ENCODE measurements at regions not wholly inside any gene's neighbourhood (a gene's known extent, or its start where the extent isn't known, plus 50 kb on each side); places are given as distances from the start of the nearest gene placed in this dataset.

GRCh38 chr2:181818840-181819239 lies 72.7 kb upstream of the ITPRID2 start:
- H3K9me3 ChIP-seq (replicated peaks; ENCODE audit: control insufficient read depth, insufficient read depth, low read length), result no peaks in the 10 kb centered on the region
- ChIA-PET SMC1A (ENCODE audit: uncharacterized antibody, unreplicated experiment) (no interaction called here), CTCF (interaction anchor here (1.5 kb wide), 1 partner anchor 12 kb away, joined by 3 read pairs; no protein-coding TSS in a partner anchor), POLR2A (no interaction called here), RAD21 (ENCODE audit: unreplicated experiment) (no interaction called here)
- DNase-seq (ENCODE audit: low read depth, low spot score), result no peak
- H2AFZ ChIP-seq (ENCODE audit: control insufficient read depth, low read depth, low read length), result no peak overlapping the region
- no peak overlapping the region for H3K4me3 ChIP-seq
- no peak for TF ChIP-seq NBN (IDR thresholded peaks at IDR 0.05)
- TF ChIP-seq ETV6 (conservative IDR thresholded peaks at IDR 0.05 in 1 of 2, IDR thresholded peaks at IDR 0.05 in 1 of 2; ENCODE audit: borderline replicate concordance in 1 of 2, low read depth in 1 of 2), result no peak
- TF ChIP-seq EP300 (IDR thresholded peaks at IDR 0.05; ENCODE audit: borderline replicate concordance in 1 of 2, control insufficient read depth in 1 of 2, low read depth in 2 of 2, low read length in 2 of 2), result no peak
- no peak for TF ChIP-seq SMAD5 (IDR thresholded peaks at IDR 0.05; ENCODE audit: low read depth)
- no peak for TF ChIP-seq ATF2 (IDR thresholded peaks at IDR 0.05; ENCODE audit: low read length)
- TF ChIP-seq SP1 (IDR thresholded peaks at IDR 0.05; ENCODE audit: low read depth, low read length), result no peak
- TF ChIP-seq E2F4 (IDR thresholded peaks at IDR 0.05; ENCODE audit: low read depth, low read length), result no peak
- no peak for TF ChIP-seq PRDM15 (CRISPR knock-in tag; IDR thresholded peaks at IDR 0.05)
- no peak for TF ChIP-seq TCF3 (IDR thresholded peaks at IDR 0.05; ENCODE audit: borderline replicate concordance, insufficient read depth, low read depth, low read length)
- TF ChIP-seq SKIL (IDR thresholded peaks at IDR 0.05; ENCODE audit: low read depth, poor library complexity, severe bottlenecking), result no peak
- no peaks in the 10 kb centered on the region for H3K4me1 ChIP-seq (ENCODE audit: control insufficient read depth, insufficient read depth, low read length)
- H3K9ac ChIP-seq (ENCODE audit: control insufficient read depth, insufficient read depth, low read length), result no peak overlapping the region
- in situ Hi-C loops (cut with MboI), result no loop called here
- FAIRE-seq, result no peak
- BruUV-seq (replicated peaks), result no TSS peak
- no peak overlapping the region for H3K4me2 ChIP-seq (ENCODE audit: control insufficient read depth, insufficient read depth)
- no peak overlapping the region for H3K27ac ChIP-seq (ENCODE audit: control insufficient read depth, insufficient read depth)
- WGBS (ENCODE audit: insufficient coverage, insufficient replicate concordance, low lambda C conversion rate, missing lambda C conversion rate), result 38% methylated on average over 1 of the region's 1 CpG
- H4K20me1 ChIP-seq (ENCODE audit: control insufficient read depth, insufficient read depth), result no peaks in the 10 kb centered on the region
- no peaks in the 10 kb centered on the region for H3K27me3 ChIP-seq (replicated peaks in 1 of 2; ENCODE audit: control insufficient read depth in 2 of 2, insufficient read depth in 2 of 2, low read length in 1 of 2)
- no peak for ATAC-seq
- intact Hi-C loops (cut with micrococcal nuclease; ENCODE audit: unreplicated experiment), result no loop called here
- H3K36me3 ChIP-seq (ENCODE audit: control insufficient read depth in 2 of 2, insufficient read depth in 2 of 2, low read length in 1 of 2), result no peaks in the 10 kb centered on the region
- H3K79me2 ChIP-seq (ENCODE audit: control insufficient read depth, insufficient read depth, low read length), result no peaks in the 10 kb centered on the region

Data from GM12878 (cell line).